NCI-H187 treated with DMSO at 0.1 percent for 48 hours (cell line): ENCODE measurements at regions not wholly inside any gene's neighbourhood (a gene's known extent, or its start where the extent isn't known, plus 50 kb on each side); places are given as distances from the start of the nearest gene placed in this dataset.
"Not testable (repeated sequence)": the region's sequence is repeated elsewhere in the genome, so short reads cannot be mapped to it uniquely, and the experiment has no call there.

Source experiments
- DNase-seq: peaks from one replicate; lab custom pipeline; 2025; lab: John Stamatoyannopoulos, UW

GRCh38 chr1:95520390-95520789, 286.4 kb downstream of the RWDD3 start:
- no peak for DNase-seq

GRCh38 chr1:95532335-95532734, 298.3 kb downstream of the RWDD3 start:
- no peak for DNase-seq

GRCh38 chr1:95534985-95535384, 301.0 kb downstream of the RWDD3 start:
- DNase-seq = no peak

- no peak for DNase-seq
Observed at GRCh38 chr1:95535614-95536013, 301.6 kb downstream of the RWDD3 start.

- no peak for DNase-seq
Observed at GRCh38 chr1:95536501-95536900, 302.5 kb downstream of the RWDD3 start.

- DNase-seq = no peak
Observed at GRCh38 chr1:95537176-95537575, 303.2 kb downstream of the RWDD3 start.

GRCh38 chr1:95538242-95538641, 304.2 kb downstream of the RWDD3 start:
- not testable (repeated sequence) for DNase-seq

- DNase-seq = no peak
Observed at GRCh38 chr1:95542936-95543335, 308.9 kb downstream of the RWDD3 start.

- no peak for DNase-seq
Observed at GRCh38 chr1:95547005-95547404, 313.0 kb downstream of the RWDD3 start.

- no peak for DNase-seq
Observed at GRCh38 chr1:95548211-95548610, 314.2 kb downstream of the RWDD3 start.

- DNase-seq = no peak
Observed at GRCh38 chr1:95551201-95551600, 317.2 kb downstream of the RWDD3 start.

- no peak for DNase-seq
Observed at GRCh38 chr1:95553595-95553994, 319.6 kb downstream of the RWDD3 start.

- DNase-seq = no peak
Observed at GRCh38 chr1:95554408-95554807, 320.4 kb downstream of the RWDD3 start.

- no peak for DNase-seq
Observed at GRCh38 chr1:95558791-95559190, 324.8 kb downstream of the RWDD3 start.

- no peak for DNase-seq
Observed at GRCh38 chr1:95561346-95561745, 327.3 kb downstream of the RWDD3 start.

- no peak for DNase-seq
Observed at GRCh38 chr1:95562230-95562629, 328.2 kb downstream of the RWDD3 start.

GRCh38 chr1:95572002-95572401, 338.0 kb downstream of the RWDD3 start:
- no peak for DNase-seq

- DNase-seq = no peak
Observed at GRCh38 chr1:95572962-95573361, 339.0 kb downstream of the RWDD3 start.

- DNase-seq = no peak
Observed at GRCh38 chr1:95575291-95575690, 341.3 kb downstream of the RWDD3 start.

GRCh38 chr1:95578462-95578861, 344.5 kb downstream of the RWDD3 start:
- DNase-seq = no peak

- no peak for DNase-seq
Observed at GRCh38 chr1:95582191-95582590, 348.2 kb downstream of the RWDD3 start.

- no peak for DNase-seq
Observed at GRCh38 chr1:95582746-95583145, 348.7 kb downstream of the RWDD3 start.

- peak; percentile 74 for DNase-seq
Observed at GRCh38 chr1:95583661-95584210, 349.7 kb downstream of the RWDD3 start.

GRCh38 chr1:95584315-95584714, 350.3 kb downstream of the RWDD3 start:
- DNase-seq = no peak

- no peak for DNase-seq
Observed at GRCh38 chr1:95604771-95605170, 370.8 kb downstream of the RWDD3 start.
